OCI-LY1 (cell line): ENCODE measurements at regions not wholly inside any gene's neighbourhood (a gene's known extent, or its start where the extent isn't known, plus 50 kb on each side); places are given as distances from the start of the nearest gene placed in this dataset.

Experiments
- H2AFZ ChIP-seq: fragments of 200-600 bp; sonication (generic), shearing (Covaris generic); 2 replicates; pipeline ENCODE4 v1.6.0; 2014; ENCODE audit warnings: antibody characterized with exemption, mild to moderate bottlenecking, low read length
- H3F3A ChIP-seq: fragments of 200-600 bp; sonication (generic), shearing (Covaris generic); 2 replicates; pipeline ENCODE4 v1.6.0; 2014; ENCODE audit warnings: mild to moderate bottlenecking, antibody characterized with exemption, low read length, moderate library complexity; ENCODE audit not compliant: insufficient read depth
- H3K27ac ChIP-seq: fragments of 200-600 bp; sonication (generic); 2 replicates; pipeline ENCODE4 v1.5.1; 2014; ENCODE audit warnings: low read length, mixed run types, mild to moderate bottlenecking, low read depth; ENCODE audit not compliant: poor library complexity, severe bottlenecking
- H3K27me3 ChIP-seq: fragments of 200-600 bp; sonication (generic); 2 replicates; pipeline ENCODE4 v1.6.0; 2014; ENCODE audit warnings: antibody characterized with exemption, mild to moderate bottlenecking, low read length, moderate library complexity; ENCODE audit not compliant: insufficient read depth
- H3K36me3 ChIP-seq: fragments of 200-600 bp; sonication (generic); 2 replicates; pipeline ENCODE4 v1.6.1; 2014; ENCODE audit warnings: mild to moderate bottlenecking, antibody characterized with exemption, low read length, moderate library complexity, mixed read lengths; ENCODE audit not compliant: insufficient read depth
- H3K4me1 ChIP-seq: fragments of 200-600 bp; sonication (generic); 2 replicates; pipeline ENCODE4 v1.5.1; 2014; ENCODE audit warnings: mild to moderate bottlenecking, low read length, moderate library complexity; ENCODE audit not compliant: insufficient read depth, severe bottlenecking
- H3K4me2 ChIP-seq: fragments of 200-600 bp; sonication (generic), shearing (Covaris generic); 2 replicates; pipeline ENCODE4 v1.6.1; 2014; ENCODE audit warnings: low read length
- H3K4me3 ChIP-seq: fragments of 200-600 bp; sonication (generic); 2 replicates; pipeline ENCODE4 v1.5.1; 2014; ENCODE audit warnings: low read length, low read depth, mild to moderate bottlenecking, mixed read lengths; ENCODE audit not compliant: poor library complexity, severe bottlenecking
- H3K79me2 ChIP-seq: fragments of 200-600 bp; shearing (Covaris generic); 2 replicates; pipeline ENCODE4 v1.6.1; 2016; ENCODE audit warnings: mixed run types, low read length, mixed read lengths; ENCODE audit not compliant: insufficient read depth
- H3K9ac ChIP-seq: fragments of 200-600 bp; sonication (generic), shearing (Covaris generic); 2 replicates; pipeline ENCODE4 v1.6.1; 2014; ENCODE audit warnings: mild to moderate bottlenecking, low read length, mixed read lengths
- H3K9me2 ChIP-seq: fragments of 200-600 bp; sonication (generic), shearing (Covaris generic); 2 replicates; pipeline ENCODE4 v1.6.1; 2014; ENCODE audit warnings: low read depth, mild to moderate bottlenecking, low read length, mixed read lengths
- H3K9me3 ChIP-seq: fragments of 200-600 bp; shearing (Covaris generic); 2 replicates; pipeline ENCODE4 v1.6.1; 2014; ENCODE audit warnings: low read length, mixed read lengths
- H4K20me1 ChIP-seq: fragments of 200-600 bp; sonication (generic), shearing (Covaris generic); 2 replicates; pipeline ENCODE4 v1.6.0; 2016; ENCODE audit warnings: mild to moderate bottlenecking, low read length; ENCODE audit not compliant: insufficient read depth
- CTCF ChIP-seq: fragments of 200-600 bp; sonication (generic), shearing (Covaris generic); IDR thresholded peaks from 2 replicates; pipeline ENCODE4 v1.5.1; 2017; ENCODE audit warnings: mild to moderate bottlenecking, antibody characterized with exemption, low read length, moderate library complexity, mixed read lengths
- EZH2 ChIP-seq: fragments of 200-600 bp; sonication (generic), shearing (Covaris generic); IDR thresholded peaks from 2 replicates; pipeline ENCODE4 v1.8.0; 2017; ENCODE audit warnings: borderline replicate concordance, mixed run types, mild to moderate bottlenecking, antibody characterized with exemption, low read length, moderate library complexity, mixed read lengths

DNA sequence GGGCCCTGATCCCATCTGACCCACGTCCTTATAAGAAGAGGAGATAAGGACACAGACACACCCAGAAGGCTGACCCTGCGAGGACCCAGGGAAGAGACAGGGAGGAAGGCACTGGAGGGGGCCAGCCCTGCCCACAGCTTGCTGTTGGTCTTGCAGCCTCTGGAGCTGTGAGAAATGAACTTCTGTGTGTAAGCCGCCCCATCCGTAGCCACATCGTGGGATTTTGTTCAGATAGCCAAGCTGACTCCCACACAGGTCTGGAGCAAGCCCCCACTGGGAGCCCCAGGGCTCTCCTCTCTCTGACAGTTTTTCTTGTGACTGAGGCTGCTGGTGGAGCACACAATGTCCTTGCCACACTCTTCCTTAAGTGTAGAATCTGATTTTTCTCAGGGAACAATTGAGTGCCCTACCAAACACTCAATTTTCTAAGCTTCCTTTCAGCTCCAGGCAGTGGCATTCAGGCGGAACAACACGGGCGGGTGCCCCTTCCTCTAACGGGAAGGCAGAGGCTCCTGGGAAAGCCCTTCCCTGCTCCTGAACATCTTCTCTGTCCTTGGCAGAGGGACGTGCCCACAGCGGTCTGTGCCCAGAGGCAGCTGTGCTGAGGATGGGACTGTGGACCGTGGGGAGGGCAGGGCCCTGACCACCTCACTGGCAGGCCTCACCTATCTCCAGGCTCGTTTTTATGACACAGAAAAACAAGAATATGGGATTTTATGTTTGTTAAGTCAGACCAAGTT is 160.6 kb upstream of the SHH start:
- no peaks in the 10 kb centered on the region for H3K36me3 ChIP-seq
- no peak overlapping the region for H3K9ac ChIP-seq
- no peaks in the 10 kb centered on the region for H4K20me1 ChIP-seq
- H3K27me3 ChIP-seq, result no peaks in the 10 kb centered on the region
- no peak overlapping the region for H2AFZ ChIP-seq
- no peak overlapping the region for H3K4me2 ChIP-seq
- no peaks in the 10 kb centered on the region for H3K79me2 ChIP-seq
- H3F3A ChIP-seq, result no peaks in the 10 kb centered on the region
- H3K4me3 ChIP-seq, result no peak overlapping the region
- TF ChIP-seq CTCF (no peak), EZH2 (no peak)
- no peaks in the 10 kb centered on the region for H3K9me2 ChIP-seq
- H3K4me1 ChIP-seq, result no peaks in the 10 kb centered on the region
- no peaks in the 10 kb centered on the region for H3K9me3 ChIP-seq
- no peak overlapping the region for H3K27ac ChIP-seq

- Histone ChIP-seq H3K4me1 (no peaks in the 10 kb centered on the region), H3K9me2 (no peaks in the 10 kb centered on the region), H3K36me3 (no peaks in the 10 kb centered on the region), H3K27ac (no peak overlapping the region), H4K20me1 (no peaks in the 10 kb centered on the region), H3K9me3 (no peaks in the 10 kb centered on the region), H2AFZ (no peak overlapping the region), H3K4me2 (no peak overlapping the region), H3K4me3 (no peak overlapping the region), H3F3A (no peaks in the 10 kb centered on the region), H3K79me2 (no peaks in the 10 kb centered on the region), H3K9ac (no peak overlapping the region), H3K27me3 (no peaks in the 10 kb centered on the region)
- no peak for TF ChIP-seq CTCF
- TF ChIP-seq EZH2, result no peak
These were observed 160.0 kb upstream of the SHH start for GRCh38 chr7:155972247-155972646.

- Histone ChIP-seq H3K79me2 (no peaks in the 10 kb centered on the region), H3K27me3 (no peaks in the 10 kb centered on the region), H3F3A (no peaks in the 10 kb centered on the region), H3K9me2 (no peaks in the 10 kb centered on the region), H3K27ac (no peak overlapping the region), H2AFZ (no peak overlapping the region), H3K4me2 (no peak overlapping the region), H4K20me1 (no peaks in the 10 kb centered on the region), H3K36me3 (no peaks in the 10 kb centered on the region), H3K4me1 (no peaks in the 10 kb centered on the region), H3K9me3 (no peaks in the 10 kb centered on the region), H3K4me3 (no peak overlapping the region), H3K9ac (no peak overlapping the region)
- TF ChIP-seq CTCF (no peak), EZH2 (no peak)
These were observed 159.0 kb upstream of the SHH start for GRCh38 chr7:155971180-155971770.
